Brain microvascular endothelial cell (primary cell): ENCODE measurements at regions not wholly inside any gene's neighbourhood (a gene's known extent, or its start where the extent isn't known, plus 50 kb on each side); places are given as distances from the start of the nearest gene placed in this dataset.

Experiments
- DNase-seq: peaks from one replicate; pipeline ENCODE4 v3.0.0-alpha.2; 2020
- H3K27ac ChIP-seq: fragments of 250-450 bp; sonication (Bioruptor Pico); 2 replicates; pipeline ENCODE4 v1.5.1; 2020; ENCODE audit warnings: mild to moderate bottlenecking, moderate library complexity
- H3K27me3 ChIP-seq: fragments of 250-450 bp; sonication (Bioruptor Pico); replicated peaks from 2 replicates; pipeline ENCODE4 v1.5.1; 2020; ENCODE audit warnings: mild to moderate bottlenecking
- H3K36me3 ChIP-seq: fragments of 250-450 bp; sonication (Bioruptor Pico); replicated peaks from 2 replicates; pipeline ENCODE4 v1.5.1; 2020; ENCODE audit warnings: mild to moderate bottlenecking
- H3K4me3 ChIP-seq: 2 replicates; pipeline ENCODE4 v1.5.1; 2011; ENCODE audit warnings: low read depth, mild to moderate bottlenecking, control low read depth, low read length, moderate library complexity
- CTCF ChIP-seq: IDR thresholded peaks from 2 replicates; pipeline ENCODE4 v1.5.1; 2011; ENCODE audit warnings: low read depth, mild to moderate bottlenecking, moderate library complexity, low read length, control low read depth, inconsistent platforms; ENCODE audit errors: missing control alignments
- in situ Hi-C: cut with HindIII; loops from 2 replicates; pipeline ENCODE4 v1.10.0; 2017; ENCODE audit warnings: low sequenced_read_pairs, low pct_ligation_motif_present

- Histone ChIP-seq H3K36me3 (no peaks in the 10 kb centered on the region), H3K27ac (no peak overlapping the region), H3K27me3 (no peaks in the 10 kb centered on the region), H3K4me3 (no peak overlapping the region)
- no peak for TF ChIP-seq CTCF
- no peak for DNase-seq
- in situ Hi-C loops = no loop called here
Measured at GRCh38 chr13:60881507-60881906, 484.5 kb downstream of the TDRD3 start.

GRCh38 chr13:60873116-60873515 is 476.1 kb downstream of the TDRD3 start:
- in situ Hi-C loops = no loop called here
- no peak for TF ChIP-seq CTCF

GRCh38 chr13:60869941-60870613 is 473.1 kb downstream of the TDRD3 start:
- Histone ChIP-seq H3K27me3 (no peaks in the 10 kb centered on the region), H3K36me3 (no peaks in the 10 kb centered on the region), H3K27ac (no peak overlapping the region), H3K4me3 (no peak overlapping the region)
- TF ChIP-seq CTCF = no peak
- DNase-seq = no peak
- in situ Hi-C loops = no loop called here

More at GRCh38 chr13:60873116-60873515, 476.1 kb downstream of the TDRD3 start:
- no peak for DNase-seq
- Histone ChIP-seq H3K27ac (no peak overlapping the region), H3K36me3 (no peaks in the 10 kb centered on the region), H3K4me3 (no peak overlapping the region), H3K27me3 (no peaks in the 10 kb centered on the region)

GRCh38 chr13:60869225-60869624 is 472.2 kb downstream of the TDRD3 start:
- no peak for TF ChIP-seq CTCF
- Histone ChIP-seq H3K36me3 (no peaks in the 10 kb centered on the region), H3K27ac (no peak overlapping the region), H3K27me3 (no peaks in the 10 kb centered on the region), H3K4me3 (no peak overlapping the region)
- in situ Hi-C loops = no loop called here
- no peak for DNase-seq

- no peaks in the 10 kb centered on the region for H3K27me3 ChIP-seq
- H3K36me3 ChIP-seq = no peaks in the 10 kb centered on the region
- no peak for TF ChIP-seq CTCF
- in situ Hi-C loops = no loop called here
- no peak overlapping the region for H3K4me3 ChIP-seq
- DNase-seq = no peak
- no peak overlapping the region for H3K27ac ChIP-seq
Measured at GRCh38 chr13:60862036-60862435, 465.0 kb downstream of the TDRD3 start.

- H3K27ac ChIP-seq = no peak overlapping the region
- no peak for DNase-seq
- no peak overlapping the region for H3K4me3 ChIP-seq
- no peak for TF ChIP-seq CTCF
- in situ Hi-C loops = no loop called here
- H3K27me3 ChIP-seq = no peaks in the 10 kb centered on the region
- no peaks in the 10 kb centered on the region for H3K36me3 ChIP-seq
Measured at GRCh38 chr13:60857698-60858097, 460.7 kb downstream of the TDRD3 start.
